ENCODE measurements at regions not wholly inside any gene's neighbourhood (a gene's known extent, or its start where the extent isn't known, plus 50 kb on each side); places are given as distances from the start of the nearest gene placed in this dataset.

GRCh38 chr22:47406896-47407295, 644.4 kb downstream of the TBC1D22A start:
- Histone ChIP-seq H2AFZ (ENCODE audit: low read depth, low read length, poor library complexity, severe bottlenecking) (no peak overlapping the region), H4K20me1 (ENCODE audit: insufficient read depth) (no peaks in the 10 kb centered on the region), H3K4me3 (replicated peaks in 1 of 2; ENCODE audit: low read depth in 1 of 2, low read length in 2 of 2) (no peak overlapping the region), H3K9ac (ENCODE audit: low read length) (no peak overlapping the region), H3K79me2 (ENCODE audit: insufficient read depth, low read length) (no peaks in the 10 kb centered on the region), H3K36me3 (ENCODE audit: control insufficient read depth in 1 of 2, insufficient read depth in 2 of 2, low read length in 2 of 2) (no peaks in the 10 kb centered on the region), H3K27ac (ENCODE audit: low read depth, low read length) (no peak overlapping the region), H3K9me2 (ENCODE audit: insufficient read depth) (no peaks in the 10 kb centered on the region), H3K4me1 (ENCODE audit: control insufficient read depth in 1 of 2, insufficient read depth in 2 of 2, low read length in 2 of 2) (no peaks in the 10 kb centered on the region), H3K4me2 (ENCODE audit: low read length) (no peak overlapping the region), H3K9me3 (ENCODE audit: control insufficient read depth in 1 of 2, insufficient read depth in 1 of 2, low read depth in 1 of 2, low read length in 2 of 2) (no peaks in the 10 kb centered on the region), H3K27me3 (ENCODE audit: insufficient read depth, low read length) (peaks cover 19% of the 10 kb centered on the region)
- no peak for TF ChIP-seq SRF (IDR thresholded peaks at IDR 0.05; ENCODE audit: low read depth)
- no peak for TF ChIP-seq TCF7L2 (IDR thresholded peaks at IDR 0.05; ENCODE audit: borderline replicate concordance, extremely low read depth, insufficient read depth, insufficient read length)
- TF ChIP-seq JUND (IDR thresholded peaks at IDR 0.05) = no peak
- TF ChIP-seq FOSL1 (IDR thresholded peaks at IDR 0.05; ENCODE audit: low read depth) = no peak
- TF ChIP-seq, protein P1, sequence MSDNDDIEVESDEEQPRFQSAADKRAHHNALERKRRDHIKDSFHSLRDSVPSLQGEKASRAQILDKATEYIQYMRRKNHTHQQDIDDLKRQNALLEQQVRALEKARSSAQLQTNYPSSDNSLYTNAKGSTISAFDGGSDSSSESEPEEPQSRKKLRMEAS (IDR thresholded peaks at IDR 0.05) = no peak
- no peak for TF ChIP-seq ATF3 (IDR thresholded peaks at IDR 0.05)
- TF ChIP-seq SIN3A (IDR thresholded peaks at IDR 0.05; ENCODE audit: low read depth) = no peak
- TF ChIP-seq RAD21 (IDR thresholded peaks at IDR 0.05; ENCODE audit: low read depth) = no peak
- TF ChIP-seq ZBTB33 (IDR thresholded peaks at IDR 0.05; ENCODE audit: extremely low read depth, insufficient replicate concordance, low read length) = no peak
- no peak for TF ChIP-seq CBX3 (IDR thresholded peaks at IDR 0.05; ENCODE audit: low read depth)
- ChIA-PET CTCF (no interaction called here), POLR2A (no interaction called here), RAD21 (ENCODE audit: low non-redundant PET in 1 of 2, low total read pairs in 2 of 2, uncharacterized antibody in 2 of 2, unreplicated experiment in 2 of 2) (no interaction called here)
- BruUV-seq (replicated peaks) = no TSS peak
- intact Hi-C loops (cut with micrococcal nuclease) = no loop called here
- ATAC-seq = no peak
- no peak for DNase-seq (ENCODE audit: low read depth, low spot score)
